Endodermal cell (in vitro differentiated cells): ENCODE measurements at regions not wholly inside any gene's neighbourhood (a gene's known extent, or its start where the extent isn't known, plus 50 kb on each side); places are given as distances from the start of the nearest gene placed in this dataset.

Experiments
- DNase-seq: peaks from one replicate; pipeline ENCODE4 v3.0.0-alpha.2; 2017
- H3K27ac ChIP-seq: 2 replicates; pipeline ENCODE4 v1.5.1; 2013; ENCODE audit warnings: mild to moderate bottlenecking, low read depth, low read length, moderate library complexity
- H3K27me3 ChIP-seq: 2 replicates; pipeline ENCODE4 v1.6.1; 2013; ENCODE audit warnings: mild to moderate bottlenecking, low read length, moderate library complexity; ENCODE audit not compliant: insufficient read depth, control insufficient read depth, poor library complexity, severe bottlenecking
- H3K36me3 ChIP-seq: 2 replicates; pipeline ENCODE4 v1.7.0; 2013; ENCODE audit warnings: mild to moderate bottlenecking, low read length, moderate library complexity; ENCODE audit not compliant: control insufficient read depth, insufficient read depth
- H3K4me1 ChIP-seq: one replicate; pipeline ENCODE4 v1.7.0; 2013; ENCODE audit warnings: low read length; ENCODE audit not compliant: control insufficient read depth, insufficient read depth
- H3K4me3 ChIP-seq: 2 replicates; pipeline ENCODE4 v1.5.1; 2013; ENCODE audit warnings: mild to moderate bottlenecking, low read length, moderate library complexity
- H3K9ac ChIP-seq: 2 replicates; pipeline ENCODE4 v1.6.1; 2013; ENCODE audit warnings: mild to moderate bottlenecking, low read length, moderate library complexity; ENCODE audit not compliant: poor library complexity, severe bottlenecking; ENCODE audit errors: extremely low read depth
- H3K9me3 ChIP-seq: 2 replicates; pipeline ENCODE4 v1.6.1; 2013; ENCODE audit warnings: mild to moderate bottlenecking, low read length, moderate library complexity; ENCODE audit not compliant: control insufficient read depth
- H3K27ac Mint-ChIP-seq: 2 replicates; pipeline ENCODE4 v1.8.0; 2020; ENCODE audit warnings: mixed read lengths
- H3K27me3 Mint-ChIP-seq: 2 replicates; pipeline ENCODE4 v1.8.0; 2021; ENCODE audit warnings: mild to moderate bottlenecking, mixed read lengths; ENCODE audit not compliant: insufficient read depth
- H3K36me3 Mint-ChIP-seq: 2 replicates; pipeline ENCODE4 v1.8.0; 2020; ENCODE audit warnings: low read depth, mixed read lengths
- H3K4me1 Mint-ChIP-seq: 2 replicates; pipeline ENCODE4 v1.8.0; 2020; ENCODE audit warnings: mixed read lengths
- H3K4me3 Mint-ChIP-seq: 2 replicates; pipeline ENCODE4 v1.8.0; 2020; ENCODE audit warnings: mild to moderate bottlenecking, moderate library complexity, mixed read lengths
- H3K9me3 Mint-ChIP-seq: 2 replicates; pipeline ENCODE4 v1.8.0; 2020; ENCODE audit warnings: mild to moderate bottlenecking, mixed read lengths
- WGBS, 2 experiments: methylation state at CpG; one replicate each; pipeline versions ENCODE4 v1.1.5 to v1.1.7; 2013; ENCODE audit warnings: missing lambda C conversion rate in 2 of 2, mixed read lengths in 1 of 2; ENCODE audit not compliant: insufficient coverage in 1 of 2, insufficient read length in 1 of 2; 5-methylcytosine and 5-hydroxymethylcytosine counted together
- TF ChIP-seq, protein P1 (sequence below): fragments of 200-600 bp; sonication (generic); conservative IDR thresholded peaks from 2 replicates; pipeline ENCODE4 v1.5.0; 2021; ENCODE audit warnings: antibody characterized with exemption, mild to moderate bottlenecking

DNA sequence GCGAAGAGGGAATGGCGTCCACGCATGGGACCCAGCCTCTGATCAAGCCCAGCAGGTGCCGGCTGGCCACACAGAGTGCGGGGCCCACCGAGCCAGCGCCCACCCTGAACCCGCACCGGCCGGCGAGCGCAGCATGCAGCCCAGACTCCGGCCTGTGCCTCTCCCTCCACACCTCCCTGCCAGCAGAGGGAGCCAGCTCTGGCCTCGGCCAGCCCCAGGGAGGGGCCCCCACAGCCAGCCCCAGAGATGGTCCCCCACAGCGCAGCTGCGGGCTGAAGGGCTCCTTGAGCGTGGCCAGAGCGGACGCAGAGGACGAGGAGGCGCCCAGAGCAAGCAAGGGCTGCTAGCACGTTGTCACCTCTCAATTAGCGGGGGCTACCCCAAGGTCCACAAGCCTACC, 904.5 kb downstream of the SLITRK6 start:
- no peaks in the 10 kb centered on the region for H3K36me3 Mint-ChIP-seq
- peaks cover 4% of the 10 kb centered on the region for H3K9me3 Mint-ChIP-seq
- no peaks in the 10 kb centered on the region for H3K4me1 Mint-ChIP-seq
- Histone ChIP-seq H3K4me3 (no peak overlapping the region), H3K4me1 (no peaks in the 10 kb centered on the region), H3K27me3 (no peaks in the 10 kb centered on the region), H3K9ac (no peak overlapping the region), H3K27ac (no peak overlapping the region), H3K9me3 (no peaks in the 10 kb centered on the region), H3K36me3 (no peaks in the 10 kb centered on the region)
- no peak overlapping the region for H3K4me3 Mint-ChIP-seq
- DNase-seq = peak; percentile 52
- 90 to 97% methylated on average over 2 to 23 of the region's 23 CpGs for WGBS, 2 experiments
- H3K27me3 Mint-ChIP-seq = no peaks in the 10 kb centered on the region
- TF ChIP-seq, protein P1, sequence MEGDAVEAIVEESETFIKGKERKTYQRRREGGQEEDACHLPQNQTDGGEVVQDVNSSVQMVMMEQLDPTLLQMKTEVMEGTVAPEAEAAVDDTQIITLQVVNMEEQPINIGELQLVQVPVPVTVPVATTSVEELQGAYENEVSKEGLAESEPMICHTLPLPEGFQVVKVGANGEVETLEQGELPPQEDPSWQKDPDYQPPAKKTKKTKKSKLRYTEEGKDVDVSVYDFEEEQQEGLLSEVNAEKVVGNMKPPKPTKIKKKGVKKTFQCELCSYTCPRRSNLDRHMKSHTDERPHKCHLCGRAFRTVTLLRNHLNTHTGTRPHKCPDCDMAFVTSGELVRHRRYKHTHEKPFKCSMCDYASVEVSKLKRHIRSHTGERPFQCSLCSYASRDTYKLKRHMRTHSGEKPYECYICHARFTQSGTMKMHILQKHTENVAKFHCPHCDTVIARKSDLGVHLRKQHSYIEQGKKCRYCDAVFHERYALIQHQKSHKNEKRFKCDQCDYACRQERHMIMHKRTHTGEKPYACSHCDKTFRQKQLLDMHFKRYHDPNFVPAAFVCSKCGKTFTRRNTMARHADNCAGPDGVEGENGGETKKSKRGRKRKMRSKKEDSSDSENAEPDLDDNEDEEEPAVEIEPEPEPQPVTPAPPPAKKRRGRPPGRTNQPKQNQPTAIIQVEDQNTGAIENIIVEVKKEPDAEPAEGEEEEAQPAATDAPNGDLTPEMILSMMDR = peak; percentile 19
- H3K27ac Mint-ChIP-seq = no peak overlapping the region

DNA sequence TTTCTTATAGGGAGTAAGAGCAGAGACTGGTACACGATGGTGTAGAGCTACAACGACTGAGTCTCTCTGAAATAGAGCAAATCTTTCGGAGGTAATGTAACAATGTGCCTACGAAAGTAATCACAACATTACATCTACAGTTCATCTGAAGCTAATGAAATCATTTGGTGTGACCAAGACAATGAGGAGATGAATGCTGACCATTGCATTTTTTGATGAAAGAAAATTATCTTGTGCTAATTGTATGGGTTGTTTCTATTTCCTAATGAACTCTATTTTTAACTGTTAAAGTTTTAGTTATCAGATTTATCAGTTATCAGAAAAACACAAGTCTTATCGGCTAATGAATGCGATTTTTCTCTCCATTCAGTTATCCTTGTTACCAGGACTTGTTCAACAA, 913.4 kb downstream of the SLITRK6 start:
- Histone ChIP-seq H3K4me1 (no peaks in the 10 kb centered on the region), H3K36me3 (no peaks in the 10 kb centered on the region), H3K4me3 (no peak overlapping the region), H3K9ac (no peak overlapping the region), H3K27ac (no peak overlapping the region), H3K27me3 (no peaks in the 10 kb centered on the region), H3K9me3 (no peaks in the 10 kb centered on the region)
- 91% methylated on average over 6 of the region's 6 CpGs; no CpG with 5 or more reads in 1 of the 2 experiments for WGBS, 2 experiments
- H3K4me3 Mint-ChIP-seq = no peak overlapping the region
- H3K9me3 Mint-ChIP-seq = no peaks in the 10 kb centered on the region
- no peak overlapping the region for H3K27ac Mint-ChIP-seq
- H3K27me3 Mint-ChIP-seq = no peaks in the 10 kb centered on the region
- no peak for DNase-seq
- H3K4me1 Mint-ChIP-seq = no peaks in the 10 kb centered on the region
- TF ChIP-seq, protein P1 = no peak
- no peaks in the 10 kb centered on the region for H3K36me3 Mint-ChIP-seq

GRCh38 chr13:84873951-84874350, 925.3 kb downstream of the SLITRK6 start:
- no peaks in the 10 kb centered on the region for H3K36me3 Mint-ChIP-seq
- no peak overlapping the region for H3K27ac Mint-ChIP-seq
- H3K4me3 ChIP-seq = no peak overlapping the region
- H3K4me1 Mint-ChIP-seq = no peaks in the 10 kb centered on the region
- no peaks in the 10 kb centered on the region for H3K36me3 ChIP-seq
- 94 to 100% methylated on average over 2 to 3 of the region's 3 CpGs for WGBS, 2 experiments
- H3K27me3 Mint-ChIP-seq = no peaks in the 10 kb centered on the region
- H3K9me3 Mint-ChIP-seq = peaks cover 14% of the 10 kb centered on the region
- H3K9ac ChIP-seq = no peak overlapping the region
- TF ChIP-seq, protein P1 = no peak
- H3K27ac ChIP-seq = no peak overlapping the region
- no peaks in the 10 kb centered on the region for H3K4me1 ChIP-seq
- no peaks in the 10 kb centered on the region for H3K27me3 ChIP-seq
- H3K9me3 ChIP-seq = no peaks in the 10 kb centered on the region
- H3K4me3 Mint-ChIP-seq = no peak overlapping the region
- no peak for DNase-seq
